Uterus (tissue), 3 donors: ENCODE measurements at regions not wholly inside any gene's neighbourhood (a gene's known extent, or its start where the extent isn't known, plus 50 kb on each side); places are given as distances from the start of the nearest gene placed in this dataset.

Experiments used
- DNase-seq, 2 donors: peaks; one replicate each; pipeline ENCODE4 v3.0.0-alpha.2; 2019 to 2020
- H3K27ac ChIP-seq, 2 donors: fragments of 200-600 bp; sonication (generic); 1 replicate in 1 of 2; 2 replicates in 1 of 2; pipeline ENCODE4 v1.5.1; 2016 to 2018
- H3K27me3 ChIP-seq, 2 donors: fragments of 200-600 bp; sonication (generic); one replicate each; pipeline ENCODE4 v1.5.1; 2018 to 2019; ENCODE audit warnings: control low read depth in 1 of 2
- H3K36me3 ChIP-seq, 2 donors: fragments of 200-600 bp; sonication (generic); one replicate each; pipeline ENCODE4 v1.5.1; 2019; ENCODE audit warnings: control low read depth in 1 of 2
- H3K4me1 ChIP-seq, 2 donors: fragments of 200-600 bp; sonication (generic); one replicate each; pipeline ENCODE4 v1.5.1; 2018 to 2019; ENCODE audit warnings: control low read depth in 1 of 2
- H3K4me3 ChIP-seq, 2 donors: fragments of 200-600 bp; sonication (generic); 1 replicate in 1 of 2; 2 replicates in 1 of 2; pipeline ENCODE4 v1.5.1; 2018 to 2019; ENCODE audit warnings: mild to moderate bottlenecking in 1 of 2
- H3K9me3 ChIP-seq, 2 donors: fragments of 200-600 bp; sonication (generic); one replicate each; pipeline ENCODE4 v1.5.1; 2019; ENCODE audit warnings: control low read depth in 1 of 2
- POLR2A ChIP-seq, 2 donors: fragments of 450-650 bp; IDR thresholded peaks; one replicate each; pipeline ENCODE4 v1.6.1; 2016; ENCODE audit warnings: antibody characterized with exemption in 2 of 2, mild to moderate bottlenecking in 1 of 2, moderate library complexity in 1 of 2
- intact Hi-C: fragments of 100-400 bp; cut with DNase I; formaldehyde crosslinking; loops from one replicate; pipeline ENCODE4 v1.15.1; 2023; ENCODE audit warnings: low total_unique reads
- TF ChIP-seq, protein P1 (sequence below), 4 experiments: fragments of 200-600 bp in 2 of 4; fragments of 450-650 bp in 2 of 4; sonication (generic) in 2 of 4; IDR thresholded peaks; one replicate each; pipeline ENCODE4 v1.5.1; 2016 to 2019; ENCODE audit warnings: antibody characterized with exemption in 4 of 4, mild to moderate bottlenecking in 2 of 4, moderate library complexity in 1 of 4
- donor health status: DM: yes; HTN: yes; CAD: no.

DNA sequence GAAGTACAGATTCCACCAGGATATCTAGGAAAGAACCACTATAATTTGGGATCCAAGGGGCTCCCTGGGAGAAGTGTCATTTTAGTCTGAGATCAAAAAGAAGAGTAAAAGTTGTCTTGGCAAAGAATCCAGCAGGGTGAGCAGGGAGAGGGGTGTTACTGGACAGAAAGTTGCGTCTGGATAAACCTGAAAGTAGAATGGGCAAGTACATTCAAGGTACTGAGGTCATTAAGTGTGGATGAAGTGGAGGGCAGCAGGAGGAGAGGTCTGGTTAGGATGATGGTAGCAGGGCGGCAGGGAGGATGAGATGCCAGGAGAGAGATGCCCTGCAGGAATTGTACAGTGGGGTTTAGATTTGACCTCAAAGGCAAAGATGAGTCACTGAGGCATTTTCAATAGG is 253.3 kb downstream of the KLF13 start:
- no peak for DNase-seq

DNA sequence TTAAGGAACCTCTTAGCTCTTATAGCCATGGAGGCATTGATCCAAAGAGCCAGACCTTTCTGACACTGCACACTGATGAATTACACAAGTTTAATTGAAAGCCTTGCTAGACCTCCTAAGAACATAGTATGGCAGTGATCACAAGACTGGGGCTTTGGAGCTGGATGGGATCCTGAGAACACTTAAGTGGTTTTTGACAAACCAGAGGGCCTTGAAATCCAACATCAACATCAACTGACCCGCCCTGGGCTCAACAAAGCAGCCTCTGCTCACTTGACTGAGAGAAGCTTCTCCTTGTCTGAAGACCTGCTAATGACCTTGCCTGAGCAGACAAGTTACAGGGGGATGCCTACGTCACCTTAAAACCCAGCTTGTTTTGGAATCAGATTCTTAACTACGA is 257.6 kb downstream of the KLF13 start:
- DNase-seq, result no peak
- no peaks in the 10 kb centered on the region for H3K27me3 ChIP-seq
- no peaks in the 10 kb centered on the region for H3K4me1 ChIP-seq
- H3K4me3 ChIP-seq, result no peak overlapping the region
- no peaks in the 10 kb centered on the region for H3K36me3 ChIP-seq
- H3K9me3 ChIP-seq, result no peaks in the 10 kb centered on the region
- no peak for TF ChIP-seq POLR2A (IDR thresholded peaks at IDR 0.05)
- TF ChIP-seq, protein P1, sequence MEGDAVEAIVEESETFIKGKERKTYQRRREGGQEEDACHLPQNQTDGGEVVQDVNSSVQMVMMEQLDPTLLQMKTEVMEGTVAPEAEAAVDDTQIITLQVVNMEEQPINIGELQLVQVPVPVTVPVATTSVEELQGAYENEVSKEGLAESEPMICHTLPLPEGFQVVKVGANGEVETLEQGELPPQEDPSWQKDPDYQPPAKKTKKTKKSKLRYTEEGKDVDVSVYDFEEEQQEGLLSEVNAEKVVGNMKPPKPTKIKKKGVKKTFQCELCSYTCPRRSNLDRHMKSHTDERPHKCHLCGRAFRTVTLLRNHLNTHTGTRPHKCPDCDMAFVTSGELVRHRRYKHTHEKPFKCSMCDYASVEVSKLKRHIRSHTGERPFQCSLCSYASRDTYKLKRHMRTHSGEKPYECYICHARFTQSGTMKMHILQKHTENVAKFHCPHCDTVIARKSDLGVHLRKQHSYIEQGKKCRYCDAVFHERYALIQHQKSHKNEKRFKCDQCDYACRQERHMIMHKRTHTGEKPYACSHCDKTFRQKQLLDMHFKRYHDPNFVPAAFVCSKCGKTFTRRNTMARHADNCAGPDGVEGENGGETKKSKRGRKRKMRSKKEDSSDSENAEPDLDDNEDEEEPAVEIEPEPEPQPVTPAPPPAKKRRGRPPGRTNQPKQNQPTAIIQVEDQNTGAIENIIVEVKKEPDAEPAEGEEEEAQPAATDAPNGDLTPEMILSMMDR (IDR thresholded peaks at IDR 0.05), result no peak
- intact Hi-C loops, result no loop called here
- no peak overlapping the region for H3K27ac ChIP-seq

More for the DNA sequence above, 253.3 kb downstream of the KLF13 start:
- Histone ChIP-seq H3K4me1 (no peaks in the 10 kb centered on the region), H3K4me3 (no peak overlapping the region), H3K27me3 (no peaks in the 10 kb centered on the region), H3K36me3 (no peaks in the 10 kb centered on the region), H3K27ac (no peak overlapping the region), H3K9me3 (no peaks in the 10 kb centered on the region)
- TF ChIP-seq POLR2A (IDR thresholded peaks at IDR 0.05), result no peak
- TF ChIP-seq, protein P1 (IDR thresholded peaks at IDR 0.05), result no peak
- intact Hi-C loops, result no loop called here

DNA sequence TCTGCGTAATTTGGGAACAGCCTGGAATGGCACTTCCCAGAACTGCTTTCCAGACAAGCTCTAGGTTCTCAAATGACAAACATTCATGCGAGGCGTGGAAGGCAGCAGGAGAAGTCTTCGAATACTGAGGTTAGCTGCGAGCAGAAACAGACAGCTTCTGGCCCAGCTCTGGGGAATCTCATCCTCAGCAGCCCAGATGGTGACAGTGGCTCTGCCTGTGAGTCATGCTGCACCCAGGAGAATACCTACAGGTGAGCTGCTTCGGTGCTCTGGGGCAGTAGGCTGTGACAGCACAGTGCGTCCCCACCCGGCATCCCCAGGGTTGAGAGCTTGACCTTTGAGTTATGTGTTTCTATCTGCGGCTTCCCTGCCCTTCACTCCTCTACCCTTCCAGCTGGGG is 258.6 kb downstream of the KLF13 start:
- DNase-seq, result no peak
- Histone ChIP-seq H3K27ac (no peak overlapping the region), H3K36me3 (no peaks in the 10 kb centered on the region), H3K4me3 (no peak overlapping the region), H3K4me1 (no peaks in the 10 kb centered on the region), H3K9me3 (no peaks in the 10 kb centered on the region), H3K27me3 (no peaks in the 10 kb centered on the region)
- TF ChIP-seq, protein P1 (IDR thresholded peaks at IDR 0.05), result no peak
- TF ChIP-seq POLR2A (IDR thresholded peaks at IDR 0.05), result no peak
- intact Hi-C loops, result no loop called here

GRCh38 chr15:31586841-31587240 is 260.2 kb downstream of the KLF13 start:
- TF ChIP-seq, protein P1 (IDR thresholded peaks at IDR 0.05), result no peak
- TF ChIP-seq POLR2A (IDR thresholded peaks at IDR 0.05), result no peak
- no peak overlapping the region for H3K4me3 ChIP-seq
- H3K27ac ChIP-seq, result no peak overlapping the region
- no peak for DNase-seq
- no peaks in the 10 kb centered on the region for H3K27me3 ChIP-seq
- no peaks in the 10 kb centered on the region for H3K36me3 ChIP-seq
- intact Hi-C loops, result no loop called here
- no peaks in the 10 kb centered on the region for H3K9me3 ChIP-seq
- no peaks in the 10 kb centered on the region for H3K4me1 ChIP-seq

DNA sequence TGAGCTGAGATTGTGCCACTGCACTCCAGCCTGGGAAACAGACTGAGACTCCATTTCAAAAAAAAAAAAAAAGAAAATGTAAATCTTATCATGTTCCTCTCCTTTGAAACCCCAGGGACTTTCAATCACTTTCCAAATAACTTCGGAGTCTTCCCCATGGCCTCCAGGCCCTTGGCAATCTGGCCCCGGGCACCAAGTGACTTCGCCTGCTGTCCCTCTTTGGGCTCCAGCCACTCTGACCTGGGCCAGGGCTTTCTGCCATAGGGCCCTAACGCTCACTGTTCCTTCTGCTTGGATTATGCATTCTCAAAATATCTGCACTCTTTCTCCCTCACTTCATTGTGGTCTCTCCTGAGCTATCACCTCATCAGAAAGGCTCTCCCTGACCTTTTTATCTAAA is 260.9 kb downstream of the KLF13 start:
- Histone ChIP-seq H3K27me3 (no peaks in the 10 kb centered on the region), H3K4me3 (no peak overlapping the region), H3K9me3 (no peaks in the 10 kb centered on the region), H3K27ac (no peak overlapping the region), H3K4me1 (no peaks in the 10 kb centered on the region), H3K36me3 (no peaks in the 10 kb centered on the region)
- intact Hi-C loops, result no loop called here
- no peak for TF ChIP-seq POLR2A (IDR thresholded peaks at IDR 0.05)
- TF ChIP-seq, protein P1 (IDR thresholded peaks at IDR 0.05), result no peak
- DNase-seq, result no peak
